ENCODE measurements at regions not wholly inside any gene's neighbourhood (a gene's known extent, or its start where the extent isn't known, plus 50 kb on each side); places are given as distances from the start of the nearest gene placed in this dataset.

DNA sequence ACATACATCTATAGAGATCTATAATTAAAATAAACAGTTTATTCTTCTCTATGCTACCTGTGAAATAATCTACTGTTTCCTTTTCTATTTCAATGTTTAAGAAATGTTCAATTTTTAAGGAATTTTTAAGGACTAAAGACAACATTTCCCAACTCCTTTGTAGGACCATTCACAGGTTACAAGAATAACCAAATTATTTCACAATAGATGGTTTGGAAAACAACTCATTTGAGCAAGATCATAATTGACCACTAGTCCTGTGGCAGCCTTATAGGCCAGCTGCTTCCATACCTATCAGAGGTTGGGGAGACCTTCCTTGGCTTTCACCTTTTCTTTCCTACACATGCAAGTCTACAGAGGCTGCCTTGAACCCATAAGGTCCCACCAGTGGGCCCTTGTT is 193.7 kb downstream of the TTC39B start:
- TF ChIP-seq EZH2phosphoT487 (IDR thresholded peaks at IDR 0.05; ENCODE audit: borderline replicate concordance, low read depth, low read length) = no peak
- TF ChIP-seq, protein P1, sequence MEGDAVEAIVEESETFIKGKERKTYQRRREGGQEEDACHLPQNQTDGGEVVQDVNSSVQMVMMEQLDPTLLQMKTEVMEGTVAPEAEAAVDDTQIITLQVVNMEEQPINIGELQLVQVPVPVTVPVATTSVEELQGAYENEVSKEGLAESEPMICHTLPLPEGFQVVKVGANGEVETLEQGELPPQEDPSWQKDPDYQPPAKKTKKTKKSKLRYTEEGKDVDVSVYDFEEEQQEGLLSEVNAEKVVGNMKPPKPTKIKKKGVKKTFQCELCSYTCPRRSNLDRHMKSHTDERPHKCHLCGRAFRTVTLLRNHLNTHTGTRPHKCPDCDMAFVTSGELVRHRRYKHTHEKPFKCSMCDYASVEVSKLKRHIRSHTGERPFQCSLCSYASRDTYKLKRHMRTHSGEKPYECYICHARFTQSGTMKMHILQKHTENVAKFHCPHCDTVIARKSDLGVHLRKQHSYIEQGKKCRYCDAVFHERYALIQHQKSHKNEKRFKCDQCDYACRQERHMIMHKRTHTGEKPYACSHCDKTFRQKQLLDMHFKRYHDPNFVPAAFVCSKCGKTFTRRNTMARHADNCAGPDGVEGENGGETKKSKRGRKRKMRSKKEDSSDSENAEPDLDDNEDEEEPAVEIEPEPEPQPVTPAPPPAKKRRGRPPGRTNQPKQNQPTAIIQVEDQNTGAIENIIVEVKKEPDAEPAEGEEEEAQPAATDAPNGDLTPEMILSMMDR (conservative IDR thresholded peaks at IDR 0.05; ENCODE audit: low read length) = no peak

Measured in OCI-LY7 (cell line).